GM12878 (cell line): ENCODE measurements at regions not wholly inside any gene's neighbourhood (a gene's known extent, or its start where the extent isn't known, plus 50 kb on each side); places are given as distances from the start of the nearest gene placed in this dataset.

Experiments used
- ATAC-seq: fragments of 200-7000 bp; cut with Tn5 transposase; 3 replicates; pipeline ENCODE4 v1.9.1; 2020; ENCODE audit warnings: mild to moderate bottlenecking, moderate library complexity
- BruUV-seq: library from RNA; stranded (reverse); fragments of 400-500 nt; replicated peaks from 2 replicates; lab custom pipeline; 2021; lab: Mats Ljungman, UMichigan
- CTCF ChIA-PET: fragments of 300-600 bp; sonication (Branson Sonifier 250); formaldehyde crosslinking; extraction: SDS; loops from one replicate; lab custom pipeline; 2021; ENCODE audit warnings: inconsistent platforms; lab: Yijun Ruan, JAX
- POLR2A ChIA-PET: fragments of 350-600 bp; formaldehyde crosslinking; extraction: SDS; loops from one replicate; lab custom pipeline; 2021; ENCODE audit warnings: inconsistent platforms; lab: Charles Lee
- RAD21 ChIA-PET: fragments of 300-600 bp; sonication (Branson Sonifier 250); formaldehyde crosslinking; loops from one replicate; lab custom pipeline; 2023; ENCODE audit warnings: antibody characterized with exemption; ENCODE audit not compliant: unreplicated experiment; lab: Charles Lee
- SMC1A ChIA-PET: fragments of 300-600 bp; sonication (Branson Sonifier 250); formaldehyde crosslinking; loops from one replicate; lab custom pipeline; 2023; ENCODE audit not compliant: unreplicated experiment, uncharacterized antibody; lab: Charles Lee
- DNase-seq: peaks from one replicate; pipeline ENCODE4 v3.0.0-alpha.2; 2011; ENCODE audit warnings: low read depth, low spot score
- FAIRE-seq: peaks from 3 replicates; lab custom pipeline; 2011; peaks lifted over from hg19 to GRCh38; lab: Jason Lieb, UNC
- H2AFZ ChIP-seq: 2 replicates; pipeline ENCODE4 v1.6.0; 2011; ENCODE audit warnings: low read depth, low read length, control low read depth; ENCODE audit not compliant: control insufficient read depth
- H3K27ac ChIP-seq: 2 replicates; pipeline ENCODE4 v1.5.1; 2011; ENCODE audit warnings: control low read depth; ENCODE audit not compliant: control insufficient read depth, insufficient read depth
- H3K27me3 ChIP-seq, 2 experiments: replicated peaks in 1 of 2; 2 replicates each; pipeline versions ENCODE4 v1.6.0 to v1.6.1; 2011; ENCODE audit warnings: low read length in 1 of 2; ENCODE audit not compliant: control insufficient read depth in 2 of 2, insufficient read depth in 2 of 2
- H3K36me3 ChIP-seq, 2 experiments: 2 replicates each; pipeline ENCODE4 v1.5.1; 2011; ENCODE audit warnings: low read length in 1 of 2; ENCODE audit not compliant: control insufficient read depth in 2 of 2, insufficient read depth in 2 of 2
- H3K4me1 ChIP-seq: 2 replicates; pipeline ENCODE4 v1.6.1; 2011; ENCODE audit warnings: mild to moderate bottlenecking, low read length, moderate library complexity, mixed read lengths; ENCODE audit not compliant: control insufficient read depth, insufficient read depth
- H3K4me2 ChIP-seq: 2 replicates; pipeline ENCODE4 v1.6.0; 2011; ENCODE audit warnings: control low read depth; ENCODE audit not compliant: control insufficient read depth, insufficient read depth
- H3K4me3 ChIP-seq: fragments of 200-600 bp; sonication (generic); 2 replicates; pipeline ENCODE4 v1.5.1; 2016
- H3K79me2 ChIP-seq: 2 replicates; pipeline ENCODE4 v1.6.0; 2011; ENCODE audit warnings: low read length; ENCODE audit not compliant: control insufficient read depth, insufficient read depth
- H3K9ac ChIP-seq: 2 replicates; pipeline ENCODE4 v1.8.0; 2011; ENCODE audit warnings: low read length, control low read depth, mixed read lengths; ENCODE audit not compliant: control insufficient read depth, insufficient read depth
- H3K9me3 ChIP-seq: replicated peaks from 3 replicates; pipeline ENCODE4 v1.5.1; 2011; ENCODE audit warnings: mild to moderate bottlenecking, low read length; ENCODE audit not compliant: control insufficient read depth, insufficient read depth
- H4K20me1 ChIP-seq: 2 replicates; pipeline ENCODE4 v1.6.0; 2011; ENCODE audit not compliant: control insufficient read depth, insufficient read depth
- ASH2L ChIP-seq: fragments of 300-600, 200-600 bp; sonication (generic); IDR thresholded peaks from 2 replicates; pipeline ENCODE4 v1.6.1; 2017; ENCODE audit warnings: low read depth, mild to moderate bottlenecking, borderline replicate concordance
- FOS ChIP-seq: IDR thresholded peaks from 3 replicates; pipeline ENCODE4 v1.6.1; 2011; ENCODE audit warnings: borderline replicate concordance; ENCODE audit not compliant: insufficient read length; ENCODE audit errors: extremely low read depth
- NBN ChIP-seq: fragments of 450-650 bp; IDR thresholded peaks from 2 replicates; pipeline ENCODE4 v1.6.1; 2016
- PAX5 ChIP-seq: IDR thresholded peaks from 2 replicates; pipeline ENCODE4 v1.6.1; 2011; ENCODE audit warnings: low read depth, low read length, borderline replicate concordance
- STAT1 ChIP-seq: fragments of 450-650 bp; conservative IDR thresholded peaks from 2 replicates; pipeline ENCODE4 v1.6.1; 2014; ENCODE audit warnings: antibody characterized with exemption, mild to moderate bottlenecking
- SUPT20H ChIP-seq: IDR thresholded peaks from 2 replicates; pipeline ENCODE4 v1.6.1; 2011; ENCODE audit warnings: low read depth, mild to moderate bottlenecking, low read length, moderate library complexity, borderline replicate concordance; ENCODE audit not compliant: control insufficient read depth
- TARDBP ChIP-seq: IDR thresholded peaks from 2 replicates; pipeline ENCODE4 v1.6.1; 2016; ENCODE audit warnings: borderline replicate concordance
- YBX1 ChIP-seq: fragments of 450-650 bp; IDR thresholded peaks from 2 replicates; pipeline ENCODE4 v1.6.1; 2016; ENCODE audit warnings: antibody characterized with exemption
- ZNF217 ChIP-seq: fragments of 450-650 bp; IDR thresholded peaks from 2 replicates; pipeline ENCODE4 v1.6.1; 2017; ENCODE audit warnings: antibody characterized with exemption, mild to moderate bottlenecking
- WGBS: methylation state at CpG from one replicate; pipeline ENCODE4 v1.1.6; 2016; ENCODE audit warnings: low lambda C conversion rate; ENCODE audit not compliant: insufficient replicate concordance, insufficient coverage; ENCODE audit errors: missing lambda C conversion rate; 5-methylcytosine and 5-hydroxymethylcytosine counted together
- in situ Hi-C: fragments of 300-500 bp; cut with MboI; formaldehyde crosslinking; loops from 9 replicates; pipeline ENCODE4 v1.14.3; 2018; ENCODE audit warnings: mixed read lengths
- intact Hi-C: fragments of 100-400 bp; cut with micrococcal nuclease; formaldehyde crosslinking; loops from one replicate; pipeline ENCODE4 v1.14.2; 2022; ENCODE audit not compliant: unreplicated experiment
- TF ChIP-seq, protein P1 (sequence below): fragments of 150-350 bp; IDR thresholded peaks from 2 replicates; pipeline ENCODE4 v1.6.1; 2016; ENCODE audit warnings: low read depth, low read length
- TF ChIP-seq, protein P2 (sequence below): fragments of 450-650 bp; IDR thresholded peaks from 2 replicates; pipeline ENCODE4 v1.6.1; 2018; ENCODE audit warnings: mild to moderate bottlenecking, low read depth, moderate library complexity; ENCODE audit not compliant: partially characterized antibody

DNA sequence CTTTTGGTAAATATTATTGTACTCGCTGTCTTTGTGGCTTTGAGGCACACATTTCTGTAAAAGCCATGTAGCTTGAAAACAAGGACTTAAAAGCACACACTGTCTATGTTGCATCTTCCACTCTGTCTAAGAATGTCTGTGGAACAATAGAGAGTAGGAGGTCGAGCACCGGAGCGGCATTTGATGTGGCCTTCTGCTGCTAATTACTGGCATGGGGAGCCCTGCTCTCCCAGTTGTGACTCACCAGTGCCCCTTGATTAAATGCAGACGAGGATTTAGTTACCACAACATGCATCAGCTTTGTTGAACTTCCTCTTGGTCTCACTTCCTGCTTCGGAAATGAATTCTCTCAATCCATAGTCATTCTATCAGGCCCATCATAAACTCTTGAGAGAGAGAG lies 680.7 kb upstream of the SLC35B3 start:
- no peak overlapping the region for H3K4me3 ChIP-seq
- no peak overlapping the region for H3K27ac ChIP-seq
- no peaks in the 10 kb centered on the region for H3K27me3 ChIP-seq
- intact Hi-C loops (no loop called here), in situ Hi-C loops (no loop called here)
- ChIA-PET POLR2A (no interaction called here), RAD21 (no interaction called here)
- BruUV-seq = no TSS peak
- 40% methylated on average over 6 of the region's 6 CpGs for WGBS
- no peaks in the 10 kb centered on the region for H3K9me3 ChIP-seq
- no peaks in the 10 kb centered on the region for H3K36me3 ChIP-seq
- DNase-seq = no peak
- H2AFZ ChIP-seq = no peak overlapping the region
- no peaks in the 10 kb centered on the region for H3K4me1 ChIP-seq
- H3K79me2 ChIP-seq = no peaks in the 10 kb centered on the region
- H4K20me1 ChIP-seq = no peaks in the 10 kb centered on the region
- H3K9ac ChIP-seq = no peak overlapping the region
- no peak for TF ChIP-seq TARDBP
- TF ChIP-seq, all 136 proteins: peak for 0
- no peak overlapping the region for H3K4me2 ChIP-seq
- ChIA-PET CTCF (no interaction called here), SMC1A (no interaction called here)
- ATAC-seq (no peak), FAIRE-seq (no peak)

DNA sequence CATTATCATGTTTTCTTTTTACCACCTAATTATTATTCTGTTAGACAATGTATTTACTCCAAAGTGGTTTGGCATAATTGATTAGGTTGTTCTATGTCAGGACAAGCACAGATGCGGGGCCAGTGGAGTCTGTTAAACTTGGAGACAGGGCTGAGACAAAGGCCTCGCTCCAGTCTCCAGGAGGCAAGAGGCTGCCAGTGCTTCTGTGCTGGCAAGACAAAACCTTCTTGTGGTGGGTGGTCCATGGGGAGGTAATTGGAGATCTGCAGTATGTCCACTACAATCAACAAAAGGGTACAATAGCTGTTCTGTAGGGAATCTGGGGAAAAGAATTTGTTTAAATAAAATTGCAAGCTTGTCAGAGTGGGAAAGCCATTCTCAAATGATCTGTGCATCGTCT lies 677.2 kb upstream of the SLC35B3 start:
- TF ChIP-seq STAT1 = no peak
- TF ChIP-seq, protein P1, sequence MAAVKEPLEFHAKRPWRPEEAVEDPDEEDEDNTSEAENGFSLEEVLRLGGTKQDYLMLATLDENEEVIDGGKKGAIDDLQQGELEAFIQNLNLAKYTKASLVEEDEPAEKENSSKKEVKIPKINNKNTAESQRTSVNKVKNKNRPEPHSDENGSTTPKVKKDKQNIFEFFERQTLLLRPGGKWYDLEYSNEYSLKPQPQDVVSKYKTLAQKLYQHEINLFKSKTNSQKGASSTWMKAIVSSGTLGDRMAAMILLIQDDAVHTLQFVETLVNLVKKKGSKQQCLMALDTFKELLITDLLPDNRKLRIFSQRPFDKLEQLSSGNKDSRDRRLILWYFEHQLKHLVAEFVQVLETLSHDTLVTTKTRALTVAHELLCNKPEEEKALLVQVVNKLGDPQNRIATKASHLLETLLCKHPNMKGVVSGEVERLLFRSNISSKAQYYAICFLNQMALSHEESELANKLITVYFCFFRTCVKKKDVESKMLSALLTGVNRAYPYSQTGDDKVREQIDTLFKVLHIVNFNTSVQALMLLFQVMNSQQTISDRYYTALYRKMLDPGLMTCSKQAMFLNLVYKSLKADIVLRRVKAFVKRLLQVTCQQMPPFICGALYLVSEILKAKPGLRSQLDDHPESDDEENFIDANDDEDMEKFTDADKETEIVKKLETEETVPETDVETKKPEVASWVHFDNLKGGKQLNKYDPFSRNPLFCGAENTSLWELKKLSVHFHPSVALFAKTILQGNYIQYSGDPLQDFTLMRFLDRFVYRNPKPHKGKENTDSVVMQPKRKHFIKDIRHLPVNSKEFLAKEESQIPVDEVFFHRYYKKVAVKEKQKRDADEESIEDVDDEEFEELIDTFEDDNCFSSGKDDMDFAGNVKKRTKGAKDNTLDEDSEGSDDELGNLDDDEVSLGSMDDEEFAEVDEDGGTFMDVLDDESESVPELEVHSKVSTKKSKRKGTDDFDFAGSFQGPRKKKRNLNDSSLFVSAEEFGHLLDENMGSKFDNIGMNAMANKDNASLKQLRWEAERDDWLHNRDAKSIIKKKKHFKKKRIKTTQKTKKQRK = no peak
- TF ChIP-seq SUPT20H = no peak
- TF ChIP-seq, protein P2, sequence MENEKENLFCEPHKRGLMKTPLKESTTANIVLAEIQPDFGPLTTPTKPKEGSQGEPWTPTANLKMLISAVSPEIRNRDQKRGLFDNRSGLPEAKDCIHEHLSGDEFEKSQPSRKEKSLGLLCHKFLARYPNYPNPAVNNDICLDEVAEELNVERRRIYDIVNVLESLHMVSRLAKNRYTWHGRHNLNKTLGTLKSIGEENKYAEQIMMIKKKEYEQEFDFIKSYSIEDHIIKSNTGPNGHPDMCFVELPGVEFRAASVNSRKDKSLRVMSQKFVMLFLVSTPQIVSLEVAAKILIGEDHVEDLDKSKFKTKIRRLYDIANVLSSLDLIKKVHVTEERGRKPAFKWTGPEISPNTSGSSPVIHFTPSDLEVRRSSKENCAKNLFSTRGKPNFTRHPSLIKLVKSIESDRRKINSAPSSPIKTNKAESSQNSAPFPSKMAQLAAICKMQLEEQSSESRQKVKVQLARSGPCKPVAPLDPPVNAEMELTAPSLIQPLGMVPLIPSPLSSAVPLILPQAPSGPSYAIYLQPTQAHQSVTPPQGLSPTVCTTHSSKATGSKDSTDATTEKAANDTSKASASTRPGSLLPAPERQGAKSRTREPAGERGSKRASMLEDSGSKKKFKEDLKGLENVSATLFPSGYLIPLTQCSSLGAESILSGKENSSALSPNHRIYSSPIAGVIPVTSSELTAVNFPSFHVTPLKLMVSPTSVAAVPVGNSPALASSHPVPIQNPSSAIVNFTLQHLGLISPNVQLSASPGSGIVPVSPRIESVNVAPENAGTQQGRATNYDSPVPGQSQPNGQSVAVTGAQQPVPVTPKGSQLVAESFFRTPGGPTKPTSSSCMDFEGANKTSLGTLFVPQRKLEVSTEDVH = no peak
- no peak for TF ChIP-seq ZNF217
- TF ChIP-seq FOS = no peak
- no peak for TF ChIP-seq NBN
- no peak for TF ChIP-seq YBX1
- TF ChIP-seq ASH2L = no peak
- TF ChIP-seq PAX5 = no peak
- TF ChIP-seq, all 136 proteins: peak for 0
- Histone ChIP-seq H3K27ac (no peak overlapping the region), H3K36me3 (no peaks in the 10 kb centered on the region), H3K4me2 (no peak overlapping the region), H2AFZ (no peak overlapping the region), H3K4me1 (no peaks in the 10 kb centered on the region), H3K4me3 (no peak overlapping the region), H4K20me1 (no peaks in the 10 kb centered on the region), H3K27me3 (no peaks in the 10 kb centered on the region), H3K79me2 (no peaks in the 10 kb centered on the region), H3K9ac (no peak overlapping the region), H3K9me3 (no peaks in the 10 kb centered on the region)
- DNase-seq (no peak), ATAC-seq (no peak), FAIRE-seq (no peak)
- in situ Hi-C loops = no loop called here
- ChIA-PET CTCF (no interaction called here), RAD21 (no interaction called here), POLR2A (no interaction called here), SMC1A (no interaction called here)
- intact Hi-C loops = no loop called here
- BruUV-seq = no TSS peak
- 29% methylated on average over 3 of the region's 3 CpGs for WGBS
